Osteoblast (primary cell): ENCODE measurements at regions not wholly inside any gene's neighbourhood (a gene's known extent, or its start where the extent isn't known, plus 50 kb on each side); places are given as distances from the start of the nearest gene placed in this dataset.

Source experiments
- DNase-seq: peaks from one replicate; pipeline ENCODE4 v3.0.0; 2011; ENCODE audit warnings: low spot score, mixed read lengths; ENCODE audit not compliant: insufficient read length; ENCODE audit errors: missing footprints
- H2AFZ ChIP-seq: 2 replicates; pipeline ENCODE4 v1.6.0; 2011; ENCODE audit warnings: mild to moderate bottlenecking, low read length
- H3K27ac ChIP-seq: 2 replicates; pipeline ENCODE4 v1.5.1; 2011; ENCODE audit warnings: mild to moderate bottlenecking, low read depth, low read length, moderate library complexity
- H3K27me3 ChIP-seq: 2 replicates; pipeline ENCODE4 v1.6.0; 2012; ENCODE audit warnings: mild to moderate bottlenecking, control low read depth, inconsistent platforms, low read length, moderate library complexity; ENCODE audit not compliant: insufficient read depth
- H3K36me3 ChIP-seq: 2 replicates; pipeline ENCODE4 v1.5.1; 2011; ENCODE audit warnings: mild to moderate bottlenecking, low read length, control low read depth, moderate library complexity; ENCODE audit not compliant: insufficient read depth
- H3K4me1 ChIP-seq: 2 replicates; pipeline ENCODE4 v1.5.1; 2011; ENCODE audit warnings: mild to moderate bottlenecking, low read length, control low read depth, moderate library complexity; ENCODE audit not compliant: insufficient read depth
- H3K4me2 ChIP-seq: 2 replicates; pipeline ENCODE4 v1.6.0; 2011; ENCODE audit warnings: mild to moderate bottlenecking, low read length; ENCODE audit not compliant: insufficient read depth
- H3K4me3 ChIP-seq: fragments of 200-600 bp; sonication (generic); 3 replicates; pipeline ENCODE4 v1.5.1; 2012; ENCODE audit warnings: mild to moderate bottlenecking, low read length, inconsistent platforms; ENCODE audit not compliant: insufficient read depth
- H3K79me2 ChIP-seq: 2 replicates; pipeline ENCODE4 v1.6.0; 2012; ENCODE audit warnings: mild to moderate bottlenecking, low read length, control low read depth, inconsistent platforms; ENCODE audit not compliant: insufficient read depth
- H3K9me3 ChIP-seq: 2 replicates; pipeline ENCODE4 v1.5.1; 2011; ENCODE audit warnings: low read depth, low read length, control low read depth
- H4K20me1 ChIP-seq: 2 replicates; pipeline ENCODE4 v1.6.0; 2012; ENCODE audit warnings: mild to moderate bottlenecking, low read length, control low read depth; ENCODE audit not compliant: insufficient read depth
- CTCF ChIP-seq: IDR thresholded peaks from 2 replicates; pipeline ENCODE4 v1.5.1; 2011; ENCODE audit warnings: mild to moderate bottlenecking, low read depth, low read length, moderate library complexity; ENCODE audit errors: extremely low read depth

DNA sequence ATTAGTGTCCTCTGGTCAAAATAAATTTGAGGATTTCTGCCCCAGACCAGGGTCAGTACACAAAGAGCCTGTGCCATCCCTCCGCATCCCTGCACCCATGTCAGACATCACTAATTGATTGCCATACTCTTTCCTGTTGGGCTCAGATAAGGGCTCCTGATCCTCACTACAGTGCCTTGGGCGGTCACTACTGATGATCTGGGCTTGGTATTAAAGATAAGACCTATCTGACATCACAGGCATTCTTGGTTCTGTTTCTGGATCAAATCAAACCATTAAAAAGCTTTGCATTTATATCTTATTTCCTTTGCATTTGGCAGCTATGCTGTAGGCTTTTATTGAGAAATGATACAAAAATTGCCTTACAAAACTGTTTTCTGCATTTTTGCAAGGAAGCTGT, 103.5 kb upstream of the TENM4 start:
- Histone ChIP-seq H3K36me3 (no peaks in the 10 kb centered on the region), H3K27me3 (no peaks in the 10 kb centered on the region), H3K9me3 (no peaks in the 10 kb centered on the region), H3K4me2 (no peak overlapping the region), H3K79me2 (no peaks in the 10 kb centered on the region), H3K4me1 (no peaks in the 10 kb centered on the region), H3K27ac (no peak overlapping the region), H4K20me1 (no peaks in the 10 kb centered on the region), H2AFZ (no peak overlapping the region), H3K4me3 (no peak overlapping the region)
- TF ChIP-seq CTCF: no peak
- no peak for DNase-seq

- TF ChIP-seq CTCF: no peak
- no peak overlapping the region for H3K4me3 ChIP-seq
Measured at GRCh38 chr11:79543101-79543500, 102.3 kb upstream of the TENM4 start.

DNA sequence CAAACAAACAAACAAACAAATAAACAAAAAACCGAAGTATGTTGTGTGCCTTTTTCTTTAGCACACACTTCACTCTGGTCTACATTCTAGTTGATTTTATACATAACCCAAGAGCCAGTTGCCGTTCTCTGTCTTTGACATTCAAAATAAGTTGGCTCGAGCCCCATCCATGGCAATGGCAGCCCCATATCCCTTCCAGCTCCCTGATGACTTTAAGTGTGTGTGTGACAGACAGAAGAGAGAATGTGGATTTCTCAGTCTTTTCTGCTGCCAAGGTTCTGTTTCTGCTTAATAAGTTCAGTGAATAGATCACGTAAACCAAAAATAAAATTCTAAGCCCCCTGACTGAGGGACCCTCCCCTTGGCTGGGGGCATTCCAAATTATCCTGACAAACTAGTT, 100.6 kb upstream of the TENM4 start:
- Histone ChIP-seq H3K27ac (no peak overlapping the region), H3K27me3 (no peaks in the 10 kb centered on the region), H3K36me3 (no peaks in the 10 kb centered on the region), H3K9me3 (no peaks in the 10 kb centered on the region), H3K4me3 (no peak overlapping the region), H3K4me2 (no peak overlapping the region), H3K4me1 (no peaks in the 10 kb centered on the region), H2AFZ (no peak overlapping the region), H4K20me1 (no peaks in the 10 kb centered on the region), H3K79me2 (no peaks in the 10 kb centered on the region)
- no peak for DNase-seq
- TF ChIP-seq CTCF: no peak

More at GRCh38 chr11:79543101-79543500, 102.3 kb upstream of the TENM4 start:
- H3K9me3 ChIP-seq: no peaks in the 10 kb centered on the region
- no peak overlapping the region for H3K4me2 ChIP-seq
- no peak overlapping the region for H2AFZ ChIP-seq
- no peaks in the 10 kb centered on the region for H3K27me3 ChIP-seq
- H3K79me2 ChIP-seq: no peaks in the 10 kb centered on the region
- no peaks in the 10 kb centered on the region for H3K36me3 ChIP-seq
- no peak overlapping the region for H3K27ac ChIP-seq
- no peaks in the 10 kb centered on the region for H3K4me1 ChIP-seq
- DNase-seq: no peak
- H4K20me1 ChIP-seq: no peaks in the 10 kb centered on the region

- Histone ChIP-seq H3K27me3 (no peaks in the 10 kb centered on the region), H3K27ac (no peak overlapping the region), H3K79me2 (no peaks in the 10 kb centered on the region), H3K9me3 (no peaks in the 10 kb centered on the region), H3K36me3 (no peaks in the 10 kb centered on the region), H3K4me2 (no peak overlapping the region), H4K20me1 (no peaks in the 10 kb centered on the region), H3K4me1 (no peaks in the 10 kb centered on the region), H2AFZ (no peak overlapping the region), H3K4me3 (no peak overlapping the region)
- no peak for DNase-seq
- no peak for TF ChIP-seq CTCF
Measured at GRCh38 chr11:79538775-79539174, 97.9 kb upstream of the TENM4 start.
